Tibial artery (tissue), 4 donors: ENCODE measurements at regions not wholly inside any gene's neighbourhood (a gene's known extent, or its start where the extent isn't known, plus 50 kb on each side); places are given as distances from the start of the nearest gene placed in this dataset.
"Not testable (repeated sequence)": the region's sequence is repeated elsewhere in the genome, so short reads cannot be mapped to it uniquely, and the experiment has no call there.

Experiments
- DNase-seq, 2 donors: peaks; one replicate each; pipeline ENCODE4 v3.0.0-alpha.2; 2019
- H3K27ac ChIP-seq, 2 donors: fragments of 200-600 bp; sonication (generic) in 1 of 2; 1 replicate in 1 of 2; 2 replicates in 1 of 2; pipeline ENCODE4 v1.5.1; 2018 to 2019; ENCODE audit warnings: mild to moderate bottlenecking in 1 of 2
- H3K27me3 ChIP-seq, 2 donors: fragments of 200-600 bp; sonication (generic) in 1 of 2; one replicate each; pipeline versions ENCODE4 v1.5.1 to v1.6.0; 2016 to 2019
- H3K36me3 ChIP-seq, 3 donors: fragments of 200-600 bp; sonication (generic) in 2 of 3; one replicate each; pipeline ENCODE4 v1.5.1; 2016 to 2019; ENCODE audit warnings: mild to moderate bottlenecking in 2 of 3
- H3K4me1 ChIP-seq, 4 donors: fragments of 200-600 bp; sonication (generic) in 2 of 4; 1 replicate in 3 of 4; 2 replicates in 1 of 4; pipeline ENCODE4 v1.5.1; 2016 to 2019
- H3K4me3 ChIP-seq, 2 donors: fragments of 200-600 bp; sonication (generic) in 1 of 2; 1 replicate in 1 of 2; 2 replicates in 1 of 2; pipeline ENCODE4 v1.5.1; 2018 to 2019; ENCODE audit warnings: mild to moderate bottlenecking in 2 of 2
- H3K9me3 ChIP-seq, 3 donors: fragments of 200-600 bp; sonication (generic) in 1 of 3; one replicate each; pipeline ENCODE4 v1.5.1; 2016 to 2019
- intact Hi-C: fragments of 100-400 bp; cut with DNase I; formaldehyde crosslinking; loops from one replicate; pipeline ENCODE4 v1.15.0; 2023; ENCODE audit warnings: low total_unique reads
- TF ChIP-seq, protein P1 (sequence below), 2 experiments: fragments of 200-600 bp in 1 of 2; fragments of 450-650 bp in 1 of 2; IDR thresholded peaks; one replicate each; pipeline ENCODE4 v1.5.1; 2017 to 2019; ENCODE audit warnings: antibody characterized with exemption in 2 of 2, mild to moderate bottlenecking in 1 of 2, moderate library complexity in 1 of 2

DNA sequence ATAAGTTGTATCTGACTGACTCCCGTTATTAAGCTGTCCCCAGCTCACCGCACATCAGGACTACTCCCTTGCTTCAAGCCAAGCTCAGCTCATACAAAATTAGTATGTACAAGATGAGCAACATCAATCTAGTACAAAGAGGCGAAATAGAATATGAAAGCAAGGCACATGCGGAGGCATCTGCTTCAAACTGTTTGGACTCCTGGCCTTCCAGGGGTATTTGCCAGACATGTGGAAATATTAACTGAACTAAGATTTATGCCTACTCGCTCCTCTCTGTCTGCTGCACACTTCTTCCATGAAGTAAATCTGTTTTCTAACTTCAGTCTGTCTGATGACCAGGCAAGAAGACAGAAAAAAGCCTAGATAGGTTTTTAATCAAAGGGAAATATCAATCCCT, 499.8 kb downstream of the PID1 start:
- TF ChIP-seq, protein P1, sequence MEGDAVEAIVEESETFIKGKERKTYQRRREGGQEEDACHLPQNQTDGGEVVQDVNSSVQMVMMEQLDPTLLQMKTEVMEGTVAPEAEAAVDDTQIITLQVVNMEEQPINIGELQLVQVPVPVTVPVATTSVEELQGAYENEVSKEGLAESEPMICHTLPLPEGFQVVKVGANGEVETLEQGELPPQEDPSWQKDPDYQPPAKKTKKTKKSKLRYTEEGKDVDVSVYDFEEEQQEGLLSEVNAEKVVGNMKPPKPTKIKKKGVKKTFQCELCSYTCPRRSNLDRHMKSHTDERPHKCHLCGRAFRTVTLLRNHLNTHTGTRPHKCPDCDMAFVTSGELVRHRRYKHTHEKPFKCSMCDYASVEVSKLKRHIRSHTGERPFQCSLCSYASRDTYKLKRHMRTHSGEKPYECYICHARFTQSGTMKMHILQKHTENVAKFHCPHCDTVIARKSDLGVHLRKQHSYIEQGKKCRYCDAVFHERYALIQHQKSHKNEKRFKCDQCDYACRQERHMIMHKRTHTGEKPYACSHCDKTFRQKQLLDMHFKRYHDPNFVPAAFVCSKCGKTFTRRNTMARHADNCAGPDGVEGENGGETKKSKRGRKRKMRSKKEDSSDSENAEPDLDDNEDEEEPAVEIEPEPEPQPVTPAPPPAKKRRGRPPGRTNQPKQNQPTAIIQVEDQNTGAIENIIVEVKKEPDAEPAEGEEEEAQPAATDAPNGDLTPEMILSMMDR (IDR thresholded peaks at IDR 0.05), result no peak
- peaks cover 0 to 31% (median 0%) of the 10 kb centered on the region in 4 donors for H3K4me1 ChIP-seq
- peak in 1 of 2 donors; percentile 37 for DNase-seq
- no peaks in the 10 kb centered on the region for H3K36me3 ChIP-seq
- intact Hi-C loops, result no loop called here
- no peaks in the 10 kb centered on the region for H3K27me3 ChIP-seq
- peak overlapping the region; percentile 27 to 32 for H3K27ac ChIP-seq
- no peak overlapping the region for H3K4me3 ChIP-seq
- H3K9me3 ChIP-seq, result no peaks in the 10 kb centered on the region

DNA sequence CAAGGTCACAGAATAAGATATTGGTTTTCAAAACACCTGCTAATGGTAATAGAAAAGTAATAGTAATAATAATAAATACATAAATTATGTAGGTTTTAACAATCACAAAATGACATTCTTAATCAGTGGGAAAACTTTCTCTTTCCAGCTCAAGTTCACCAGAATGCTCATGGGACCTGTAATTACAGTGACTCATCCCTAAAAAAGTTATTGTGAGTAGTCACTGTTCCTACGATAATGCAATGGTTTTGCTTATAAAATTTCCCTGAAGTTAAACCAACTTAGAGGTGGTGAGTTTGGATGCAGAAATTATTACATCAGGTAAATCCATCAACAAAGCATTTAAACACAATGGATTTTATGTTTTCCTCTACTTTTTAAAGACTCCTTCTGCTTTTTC, 502.3 kb downstream of the PID1 start:
- no peaks in the 10 kb centered on the region for H3K36me3 ChIP-seq
- TF ChIP-seq, protein P1 (IDR thresholded peaks at IDR 0.05), result no peak
- no peaks in the 10 kb centered on the region for H3K9me3 ChIP-seq
- no peaks in the 10 kb centered on the region for H3K27me3 ChIP-seq
- peaks cover 0 to 31% (median 0%) of the 10 kb centered on the region in 4 donors for H3K4me1 ChIP-seq
- intact Hi-C loops, result no loop called here
- H3K27ac ChIP-seq, result peak overlapping the region in 1 of 2 donors; percentile 41
- no peak for DNase-seq
- no peak overlapping the region for H3K4me3 ChIP-seq

DNA sequence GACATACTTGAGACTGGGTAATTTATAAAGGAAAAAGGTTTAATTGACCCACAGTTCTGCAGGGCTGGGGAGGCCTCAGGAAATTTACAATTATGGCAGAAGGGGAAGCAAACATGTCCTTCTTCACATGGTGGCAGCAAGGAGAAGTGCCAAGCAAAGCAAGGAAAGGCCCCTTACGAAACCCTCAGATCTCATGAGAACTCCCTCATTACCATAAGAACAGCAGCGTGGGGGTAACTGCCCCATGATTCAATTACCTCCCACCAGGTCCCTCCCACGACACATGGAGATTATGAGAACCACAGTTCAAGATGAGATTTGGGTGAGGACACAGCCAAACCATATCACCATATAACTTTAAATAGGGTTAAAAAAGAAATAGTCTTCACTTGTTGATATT, 502.9 kb downstream of the PID1 start:
- H3K4me1 ChIP-seq, result peaks cover 0 to 31% (median 0%) of the 10 kb centered on the region in 4 donors
- DNase-seq, intact Hi-C loops, H3K9me3 ChIP-seq, H3K4me3 ChIP-seq, H3K36me3 ChIP-seq, H3K27me3 ChIP-seq: not testable (repeated sequence)
- H3K27ac ChIP-seq, result peak overlapping the region in 1 of 2 donors; percentile 41

DNA sequence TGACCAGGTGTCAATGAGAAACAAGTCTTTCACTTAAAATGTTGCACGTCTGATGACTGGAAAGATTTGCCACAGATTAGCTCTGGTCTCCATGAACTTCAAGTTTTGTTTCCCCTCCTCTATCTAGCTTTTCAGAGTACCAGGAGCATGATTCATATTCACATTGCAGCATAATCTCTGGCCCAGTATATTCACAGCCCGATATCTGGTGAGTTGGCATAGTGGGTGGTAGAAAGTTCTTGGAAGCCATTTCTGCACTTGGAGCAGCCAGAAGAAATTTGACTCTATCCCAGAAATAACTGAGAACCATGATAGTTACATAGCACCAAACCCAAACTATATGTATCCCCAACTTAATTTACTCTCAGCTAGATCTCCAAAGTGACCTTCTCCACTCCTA, 503.9 kb downstream of the PID1 start:
- intact Hi-C loops, result no loop called here
- Histone ChIP-seq H3K4me3 (no peak overlapping the region), H3K36me3 (no peaks in the 10 kb centered on the region), H3K27me3 (no peaks in the 10 kb centered on the region), H3K27ac (peak overlapping the region in 1 of 2 donors; percentile 29), H3K4me1 (peaks cover 0 to 31% (median 0%) of the 10 kb centered on the region in 4 donors), H3K9me3 (no peaks in the 10 kb centered on the region)
- TF ChIP-seq, protein P1 (IDR thresholded peaks at IDR 0.05), result no peak
- DNase-seq, result no peak

DNA sequence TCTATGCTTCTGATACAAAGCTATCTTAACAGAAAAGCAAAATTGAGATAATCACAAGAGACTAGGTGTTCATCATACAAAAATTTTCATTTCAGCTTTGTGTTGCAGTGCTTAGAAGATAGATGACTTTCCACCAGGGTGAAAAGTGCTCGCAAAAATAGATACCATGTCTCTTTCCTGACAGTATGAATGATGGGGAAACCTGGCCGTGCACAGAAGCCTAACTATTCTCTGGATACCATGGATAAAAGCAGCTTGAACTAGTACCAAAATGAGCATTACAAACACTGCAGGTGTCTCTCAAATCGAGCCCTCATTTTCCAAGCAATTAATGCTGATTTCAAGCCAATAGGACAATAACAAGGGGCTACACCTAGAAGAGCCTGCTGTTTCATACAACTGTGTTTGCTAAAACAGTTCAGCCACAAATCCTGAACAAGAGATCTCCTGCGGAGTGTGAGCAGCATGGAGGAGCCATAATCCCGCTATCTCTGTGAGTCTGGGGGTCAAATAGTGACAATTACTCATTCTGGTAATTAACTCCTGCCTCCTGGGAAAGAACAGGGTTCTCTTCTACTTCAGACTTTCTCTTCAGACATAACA, 507.6 kb downstream of the PID1 start:
- Histone ChIP-seq H3K4me3 (no peak overlapping the region), H3K4me1 (peaks cover 0 to 22% (median 0%) of the 10 kb centered on the region in 4 donors), H3K36me3 (no peaks in the 10 kb centered on the region), H3K27me3 (no peaks in the 10 kb centered on the region), H3K27ac (no peak overlapping the region), H3K9me3 (no peaks in the 10 kb centered on the region)
- TF ChIP-seq, protein P1 (IDR thresholded peaks at IDR 0.05), result no peak
- intact Hi-C loops, result no loop called here
- DNase-seq, result no peak

DNA sequence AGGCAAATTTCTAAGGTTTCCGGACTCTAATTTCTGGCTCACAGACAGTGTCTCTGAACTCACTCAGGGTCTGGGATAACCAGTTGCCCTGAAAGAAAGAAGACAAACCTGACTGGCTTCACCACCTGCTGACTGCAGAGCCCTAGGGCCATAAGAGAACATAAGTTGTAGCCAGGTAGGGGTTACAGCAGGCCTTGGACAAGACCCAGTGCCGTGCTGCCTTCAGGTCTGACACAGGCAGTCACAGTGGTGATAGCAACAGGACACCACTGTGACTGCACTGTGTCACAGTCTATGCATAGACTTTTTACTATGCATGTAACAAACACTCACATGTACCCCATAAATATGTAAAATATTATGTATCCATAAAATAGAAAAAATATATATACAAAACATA, 508.5 kb downstream of the PID1 start:
- no peak for DNase-seq
- Histone ChIP-seq H3K27ac (no peak overlapping the region), H3K4me3 (no peak overlapping the region), H3K36me3 (no peaks in the 10 kb centered on the region), H3K4me1 (peaks cover 0 to 12% (median 0%) of the 10 kb centered on the region in 4 donors), H3K27me3 (no peaks in the 10 kb centered on the region), H3K9me3 (no peaks in the 10 kb centered on the region)
- TF ChIP-seq, protein P1 (IDR thresholded peaks at IDR 0.05), result no peak
- intact Hi-C loops, result no loop called here

DNA sequence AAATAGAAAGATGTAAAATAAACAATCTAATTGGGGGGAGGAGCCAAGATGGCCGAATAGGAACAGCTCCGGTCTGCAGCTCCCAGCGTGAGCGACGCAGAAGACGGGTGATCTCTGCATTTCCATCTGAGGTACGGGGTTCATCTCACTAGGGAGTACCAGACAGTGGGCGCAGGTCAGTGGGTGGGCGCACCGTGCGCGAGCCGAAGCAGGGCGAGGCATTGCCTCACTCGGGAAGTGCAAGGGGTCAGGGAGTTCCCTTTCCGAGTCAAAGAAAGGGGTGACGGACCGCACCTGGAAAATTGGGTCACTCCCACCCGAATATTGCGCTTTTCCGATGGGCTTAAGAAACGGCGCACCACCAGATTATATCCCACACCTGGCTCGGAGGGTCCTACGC, 515.4 kb downstream of the PID1 start:
- DNase-seq, H3K9me3 ChIP-seq, H3K27ac ChIP-seq, H3K36me3 ChIP-seq, H3K4me3 ChIP-seq, H3K27me3 ChIP-seq, intact Hi-C loops, H3K4me1 ChIP-seq: not testable (repeated sequence)
